Activated naive CD8-positive, alpha-beta T cell treated with anti-CD3 and anti-CD28 coated beads, Interleukin-2, amount 50 U/mL, for 24 hours (primary cell): ENCODE measurements at regions not wholly inside any gene's neighbourhood (a gene's known extent, or its start where the extent isn't known, plus 50 kb on each side); places are given as distances from the start of the nearest gene placed in this dataset.
"Not testable (repeated sequence)": the region's sequence is repeated elsewhere in the genome, so short reads cannot be mapped to it uniquely, and the experiment has no call there.

Source experiments
- ATAC-seq: fragments of 150-1000 bp; cut with Tn5 transposase; one replicate; pipeline ENCODE4 v1.10.0; 2021
- DNase-seq: peaks from one replicate; pipeline ENCODE4 v3.0.0; 2021
- H3K27ac Mint-ChIP-seq: one replicate; pipeline ENCODE4 v1.8.0; 2021; ENCODE audit warnings: mild to moderate bottlenecking, mixed read lengths
- H3K27me3 Mint-ChIP-seq: one replicate; pipeline ENCODE4 v1.8.0; 2021; ENCODE audit warnings: mixed read lengths
- H3K36me3 Mint-ChIP-seq: one replicate; pipeline ENCODE4 v1.8.0; 2021; ENCODE audit warnings: low read depth, mixed read lengths
- H3K4me1 Mint-ChIP-seq: one replicate; pipeline ENCODE4 v1.8.0; 2021; ENCODE audit warnings: mixed read lengths
- H3K4me3 Mint-ChIP-seq: one replicate; pipeline ENCODE4 v1.8.0; 2021; ENCODE audit warnings: mild to moderate bottlenecking, moderate library complexity, mixed read lengths
- H3K9me3 Mint-ChIP-seq: one replicate; pipeline ENCODE4 v1.8.0; 2021; ENCODE audit warnings: mixed read lengths

- Mint-ChIP-seq H3K27ac (no peak overlapping the region), H3K4me3 (no peak overlapping the region), H3K4me1 (peaks cover 25% of the 10 kb centered on the region)
These were observed 51.0 kb upstream of the RCBTB2 start for GRCh38 chr13:48583859-48584311.

GRCh38 chr13:48585456-48585840, 52.6 kb upstream of the RCBTB2 start:
- no peak overlapping the region for H3K4me3 Mint-ChIP-seq
- ATAC-seq (no peak), DNase-seq (no peak)
- H3K27ac Mint-ChIP-seq = no peak overlapping the region
- H3K27me3 Mint-ChIP-seq = peaks cover 37% of the 10 kb centered on the region
- H3K4me1 Mint-ChIP-seq = peaks cover 19% of the 10 kb centered on the region
- H3K36me3 Mint-ChIP-seq = no peaks in the 10 kb centered on the region
- no peaks in the 10 kb centered on the region for H3K9me3 Mint-ChIP-seq

More at GRCh38 chr13:48583859-48584311, 51.0 kb upstream of the RCBTB2 start:
- no peak for ATAC-seq
- peaks cover 40% of the 10 kb centered on the region for H3K27me3 Mint-ChIP-seq
- H3K36me3 Mint-ChIP-seq = no peaks in the 10 kb centered on the region
- DNase-seq = no peak
- no peaks in the 10 kb centered on the region for H3K9me3 Mint-ChIP-seq

GRCh38 chr13:48586591-48587103, 53.8 kb upstream of the RCBTB2 start:
- H3K27me3 Mint-ChIP-seq = peaks cover 25% of the 10 kb centered on the region
- ATAC-seq = no peak
- peak overlapping the region; percentile 21 for H3K4me3 Mint-ChIP-seq
- no peak overlapping the region for H3K27ac Mint-ChIP-seq
- DNase-seq = no peak
- peaks cover 16% of the 10 kb centered on the region for H3K4me1 Mint-ChIP-seq
- H3K9me3 Mint-ChIP-seq = no peaks in the 10 kb centered on the region
- H3K36me3 Mint-ChIP-seq = no peaks in the 10 kb centered on the region

GRCh38 chr13:48588120-48588519, 55.2 kb upstream of the RCBTB2 start:
- Mint-ChIP-seq H3K9me3 (no peaks in the 10 kb centered on the region), H3K27ac (no peak overlapping the region), H3K36me3 (no peaks in the 10 kb centered on the region), H3K4me1 (peaks cover 18% of the 10 kb centered on the region), H3K27me3 (peaks cover 16% of the 10 kb centered on the region), H3K4me3 (no peak overlapping the region)
- ATAC-seq (no peak), DNase-seq (no peak)

- Mint-ChIP-seq H3K4me3 (no peak overlapping the region), H3K27me3 (peaks cover 4% of the 10 kb centered on the region), H3K4me1 (peaks cover 30% of the 10 kb centered on the region), H3K27ac (no peak overlapping the region), H3K9me3 (no peaks in the 10 kb centered on the region), H3K36me3 (no peaks in the 10 kb centered on the region)
- ATAC-seq (no peak), DNase-seq (no peak)
These were observed 57.4 kb upstream of the RCBTB2 start for GRCh38 chr13:48590141-48590901.

- not testable (repeated sequence) for H3K9me3 Mint-ChIP-seq, DNase-seq, H3K27me3 Mint-ChIP-seq, H3K4me3 Mint-ChIP-seq, ATAC-seq, H3K36me3 Mint-ChIP-seq, H3K27ac Mint-ChIP-seq
- peaks cover 22% of the 10 kb centered on the region for H3K4me1 Mint-ChIP-seq
These were observed 58.4 kb upstream of the RCBTB2 start for GRCh38 chr13:48591124-48591872.

GRCh38 chr13:48591889-48592687, 59.2 kb upstream of the RCBTB2 start:
- H3K36me3 Mint-ChIP-seq = no peaks in the 10 kb centered on the region
- H3K27me3 Mint-ChIP-seq = no peaks in the 10 kb centered on the region

GRCh38 chr13:48592688-48593049, 59.8 kb upstream of the RCBTB2 start:
- H3K27ac Mint-ChIP-seq = no peak overlapping the region
- no peaks in the 10 kb centered on the region for H3K36me3 Mint-ChIP-seq
- DNase-seq = no peak
- H3K27me3 Mint-ChIP-seq = no peaks in the 10 kb centered on the region
- peaks cover 15% of the 10 kb centered on the region for H3K4me1 Mint-ChIP-seq
- ATAC-seq = no peak
- H3K9me3 Mint-ChIP-seq = no peaks in the 10 kb centered on the region
- H3K4me3 Mint-ChIP-seq = no peak overlapping the region

More at GRCh38 chr13:48591889-48592687, 59.2 kb upstream of the RCBTB2 start:
- H3K4me3 Mint-ChIP-seq = no peak overlapping the region
- H3K27ac Mint-ChIP-seq = no peak overlapping the region
- DNase-seq (no peak), ATAC-seq (no peak)
- no peaks in the 10 kb centered on the region for H3K9me3 Mint-ChIP-seq
- H3K4me1 Mint-ChIP-seq = peaks cover 15% of the 10 kb centered on the region

GRCh38 chr13:48593536-48593935, 60.2 kb upstream of the CYSLTR2 start:
- Mint-ChIP-seq H3K9me3 (no peaks in the 10 kb centered on the region), H3K27me3 (no peaks in the 10 kb centered on the region), H3K4me1 (peaks cover 15% of the 10 kb centered on the region), H3K27ac (no peak overlapping the region), H3K4me3 (no peak overlapping the region), H3K36me3 (no peaks in the 10 kb centered on the region)
- ATAC-seq = no peak
- DNase-seq = no peak

- no peaks in the 10 kb centered on the region for H3K36me3 Mint-ChIP-seq
- H3K27me3 Mint-ChIP-seq = no peaks in the 10 kb centered on the region
- no peaks in the 10 kb centered on the region for H3K9me3 Mint-ChIP-seq
- H3K27ac Mint-ChIP-seq = no peak overlapping the region
- DNase-seq (no peak), ATAC-seq (peak; percentile 42)
- peaks cover 15% of the 10 kb centered on the region for H3K4me1 Mint-ChIP-seq
- H3K4me3 Mint-ChIP-seq = no peak overlapping the region
These were observed 59.5 kb upstream of the CYSLTR2 start for GRCh38 chr13:48594096-48594815.

- Mint-ChIP-seq H3K4me1 (peaks cover 20% of the 10 kb centered on the region), H3K36me3 (no peaks in the 10 kb centered on the region), H3K27ac (no peak overlapping the region), H3K9me3 (no peaks in the 10 kb centered on the region), H3K4me3 (no peak overlapping the region), H3K27me3 (no peaks in the 10 kb centered on the region)
- DNase-seq (peak; percentile 37), ATAC-seq (peak; percentile 84)
These were observed 58.0 kb upstream of the CYSLTR2 start for GRCh38 chr13:48595431-48596429.

- Mint-ChIP-seq H3K9me3 (peaks cover 2% of the 10 kb centered on the region), H3K27ac (peak overlapping the region; percentile 2), H3K4me1 (peaks cover 11% of the 10 kb centered on the region), H3K4me3 (no peak overlapping the region), H3K36me3 (no peaks in the 10 kb centered on the region), H3K27me3 (no peaks in the 10 kb centered on the region)
- ATAC-seq (peak; percentile 68), DNase-seq (no peak)
These were observed 53.1 kb upstream of the CYSLTR2 start for GRCh38 chr13:48600374-48601364.
